SK-N-SH (cell line): ENCODE measurements at regions not wholly inside any gene's neighbourhood (a gene's known extent, or its start where the extent isn't known, plus 50 kb on each side); places are given as distances from the start of the nearest gene placed in this dataset.

Experiments used
- CHD2 ChIP-seq: fragments of 150-350 bp; IDR thresholded peaks from 2 replicates; pipeline ENCODE4 v1.6.1; 2018; ENCODE audit warnings: low read length; ENCODE audit not compliant: partially characterized antibody
- CTCF ChIP-seq: fragments of 200-600 bp; sonication (generic); IDR thresholded peaks from 2 replicates; pipeline ENCODE4 v1.6.1; 2017; ENCODE audit warnings: antibody characterized with exemption, mild to moderate bottlenecking, moderate library complexity
- GABPA ChIP-seq: IDR thresholded peaks from 2 replicates; pipeline ENCODE4 v1.4.0; 2012; ENCODE audit warnings: low read depth, mild to moderate bottlenecking
- MEF2A ChIP-seq: IDR thresholded peaks from 2 replicates; pipeline ENCODE4 v1.4.0; 2012; ENCODE audit warnings: low read depth, borderline replicate concordance
- PBX3 ChIP-seq: IDR thresholded peaks from 2 replicates; pipeline ENCODE4; 2012
- POLR2AphosphoS5 ChIP-seq: IDR thresholded peaks from 2 replicates; pipeline ENCODE4 v1.6.1; 2012; ENCODE audit warnings: low read depth, low read length
- RAD21 ChIP-seq: IDR thresholded peaks from 2 replicates; pipeline ENCODE4 v1.6.1; 2012; ENCODE audit warnings: mild to moderate bottlenecking, low read length
- REST ChIP-seq: IDR thresholded peaks from 2 replicates; pipeline ENCODE4 v1.6.1; 2012; ENCODE audit warnings: mild to moderate bottlenecking, low read depth, low read length, moderate library complexity
- RFX5 ChIP-seq: IDR thresholded peaks from 2 replicates; pipeline ENCODE4 v1.6.1; 2012; ENCODE audit warnings: mild to moderate bottlenecking, improper control_type of control experiment, low read length
- SIN3A ChIP-seq: IDR thresholded peaks from 2 replicates; pipeline ENCODE4 v1.6.1; 2012; ENCODE audit warnings: low read depth, mild to moderate bottlenecking, low read length, moderate library complexity, borderline replicate concordance
- TAF1 ChIP-seq: IDR thresholded peaks from 2 replicates; pipeline ENCODE4 v1.6.1; 2012; ENCODE audit warnings: low read depth, mild to moderate bottlenecking, low read length, moderate library complexity, borderline replicate concordance
- TCF12 ChIP-seq: IDR thresholded peaks from 2 replicates; pipeline ENCODE4 v1.4.0; 2012
- USF1 ChIP-seq: IDR thresholded peaks from 2 replicates; pipeline ENCODE4 v1.4.0; 2012; ENCODE audit warnings: low read depth, borderline replicate concordance
- YY1 ChIP-seq: IDR thresholded peaks from 2 replicates; pipeline ENCODE4 v1.4.0; 2012; ENCODE audit warnings: low read depth, mild to moderate bottlenecking

- TF ChIP-seq RAD21 (no peak), CTCF (no peak), POLR2AphosphoS5 (no peak), TAF1 (no peak), YY1 (no peak), REST (no peak), CHD2 (no peak), TCF12 (no peak), PBX3 (no peak), RFX5 (no peak), GABPA (no peak), MEF2A (no peak), USF1 (no peak), SIN3A (no peak)
Observed at GRCh38 chr10:4748491-4749270, 77.3 kb upstream of the AKR1E2 start.
